H1 (cell line): ENCODE measurements at regions not wholly inside any gene's neighbourhood (a gene's known extent, or its start where the extent isn't known, plus 50 kb on each side); places are given as distances from the start of the nearest gene placed in this dataset.

ENCODE experiments used
- CTCF ChIA-PET: fragments of 300-600 bp; sonication (Branson Sonifier 250); formaldehyde crosslinking; loops from one replicate; lab custom pipeline; 2021; ENCODE audit not compliant: partially characterized antibody; lab: Charles Lee
- POLR2A ChIA-PET: fragments of 300-600 bp; sonication (Branson Sonifier 250); formaldehyde crosslinking; loops from one replicate; lab custom pipeline; 2021; ENCODE audit warnings: inconsistent platforms; ENCODE audit not compliant: partially characterized antibody; lab: Charles Lee
- DNase-seq, 2 experiments: peaks; one replicate each; pipeline versions ENCODE4 v3.0.0 to v3.0.0-alpha.2; 2010 to 2022; ENCODE audit warnings: low spot score in 2 of 2, low read depth in 1 of 2, mixed read lengths in 1 of 2
- FAIRE-seq: peaks from 2 replicates; lab custom pipeline; 2011; peaks lifted over from hg19 to GRCh38; lab: Jason Lieb, UNC
- H2AFZ ChIP-seq: 2 replicates; pipeline ENCODE4 v1.8.1; 2012; ENCODE audit warnings: low read length, inconsistent platforms
- H2AK5ac ChIP-seq: 2 replicates; pipeline ENCODE4 v1.6.1; 2013; ENCODE audit warnings: low read depth, low read length
- H2BK120ac ChIP-seq: replicated peaks from 2 replicates; pipeline ENCODE3; 2013; ENCODE audit warnings: low read depth, low read length, inconsistent platforms
- H2BK12ac ChIP-seq: 2 replicates; pipeline ENCODE4 v1.6.1; 2013; ENCODE audit warnings: low read depth, low read length
- H2BK15ac ChIP-seq: 2 replicates; pipeline ENCODE4 v1.6.1; 2013; ENCODE audit warnings: low read length
- H2BK20ac ChIP-seq: 2 replicates; pipeline ENCODE4 v1.6.1; 2013; ENCODE audit warnings: low read length
- H2BK5ac ChIP-seq: 2 replicates; pipeline ENCODE4 v1.6.1; 2013; ENCODE audit warnings: low read depth, low read length
- H3K14ac ChIP-seq: 2 replicates; pipeline ENCODE4 v1.6.1; 2013; ENCODE audit warnings: inconsistent platforms; ENCODE audit not compliant: insufficient read length
- H3K18ac ChIP-seq: 2 replicates; pipeline ENCODE4 v1.6.1; 2013; ENCODE audit warnings: low read length; ENCODE audit errors: extremely low read depth
- H3K23ac ChIP-seq: 2 replicates; pipeline ENCODE4 v1.6.1; 2013; ENCODE audit warnings: inconsistent platforms; ENCODE audit not compliant: insufficient read length
- H3K23me2 ChIP-seq: 2 replicates; pipeline ENCODE4 v1.6.1; 2013; ENCODE audit warnings: low read depth, low read length
- H3K27ac ChIP-seq: 2 replicates; pipeline ENCODE4 v1.6.1; 2011; ENCODE audit warnings: low read depth, low read length, inconsistent platforms
- H3K27me3 ChIP-seq, 4 experiments: replicated peaks in 1 of 4; 1 replicate in 1 of 4; 2 replicates in 3 of 4; pipeline versions ENCODE4 v1.6.1 to v1.8.1; 2011 to 2013; ENCODE audit warnings: low read length in 3 of 4, mild to moderate bottlenecking in 3 of 4, inconsistent platforms in 2 of 4, mixed read lengths in 2 of 4, moderate library complexity in 1 of 4; ENCODE audit not compliant: control insufficient read depth in 3 of 4, insufficient read depth in 3 of 4; ENCODE audit errors: extremely low read depth in 1 of 4
- H3K36me3 ChIP-seq, 4 experiments: 2 replicates each; pipeline versions ENCODE4 v1.6.1 to v1.8.1; 2011 to 2013; ENCODE audit warnings: mild to moderate bottlenecking in 4 of 4, low read length in 3 of 4, moderate library complexity in 2 of 4, control low read depth in 1 of 4, inconsistent platforms in 1 of 4; ENCODE audit not compliant: insufficient read depth in 4 of 4, control insufficient read depth in 2 of 4
- H3K4ac ChIP-seq: replicated peaks from 2 replicates; pipeline ENCODE3; 2013; ENCODE audit warnings: low read length, low read depth, mixed read lengths, inconsistent platforms; ENCODE audit not compliant: insufficient read length
- H3K4me1 ChIP-seq, 4 experiments: replicated peaks in 1 of 4; 1 replicate in 1 of 4; 2 replicates in 3 of 4; pipeline versions ENCODE4 v1.6.1 to v1.8.1; 2011 to 2013; ENCODE audit warnings: low read length in 3 of 4, inconsistent platforms in 2 of 4, mixed read lengths in 1 of 4; ENCODE audit not compliant: insufficient read depth in 4 of 4, control insufficient read depth in 3 of 4
- H3K4me2 ChIP-seq, 2 experiments: 2 replicates each; pipeline versions ENCODE4 v1.6.1 to v1.8.1; 2011 to 2013; ENCODE audit warnings: low read depth in 2 of 2, low read length in 2 of 2, control low read depth in 1 of 2, inconsistent platforms in 1 of 2, mild to moderate bottlenecking in 1 of 2; ENCODE audit not compliant: insufficient read depth in 1 of 2
- H3K4me3 ChIP-seq, 4 experiments: fragments of 200-600, 300-600 bp in 1 of 4; sonication (generic), shearing (Covaris generic), sonication (Bioruptor Twin) in 1 of 4; 2 replicates each; pipeline versions ENCODE4 v1.5.1 to v1.8.1; 2011 to 2016; ENCODE audit warnings: low read length in 4 of 4, low read depth in 3 of 4, control low read depth in 2 of 4, inconsistent platforms in 2 of 4, mild to moderate bottlenecking in 2 of 4, mixed read lengths in 1 of 4, moderate library complexity in 1 of 4; ENCODE audit not compliant: insufficient read depth in 2 of 4; ENCODE audit errors: extremely low read depth in 1 of 4
- H3K56ac ChIP-seq: replicated peaks from 2 replicates; pipeline ENCODE3; 2013; ENCODE audit warnings: low read depth, mild to moderate bottlenecking, mixed read lengths, low read length, inconsistent platforms; ENCODE audit not compliant: insufficient read length
- H3K79me1 ChIP-seq: 2 replicates; pipeline ENCODE4 v1.6.1; 2013; ENCODE audit warnings: low read depth, low read length, control low read depth
- H3K79me2 ChIP-seq, 2 experiments: 2 replicates each; pipeline versions ENCODE4 v1.6.1 to v1.8.1; 2012 to 2013; ENCODE audit warnings: low read length in 2 of 2, mild to moderate bottlenecking in 2 of 2, inconsistent platforms in 1 of 2; ENCODE audit not compliant: insufficient read depth in 2 of 2, control insufficient read depth in 1 of 2
- H3K9ac ChIP-seq, 4 experiments: replicated peaks in 1 of 4; 1 replicate in 1 of 4; 2 replicates in 3 of 4; pipeline versions ENCODE4 v1.6.1 to v1.8.1; 2011 to 2013; ENCODE audit warnings: low read depth in 3 of 4, low read length in 3 of 4, control low read depth in 2 of 4, mild to moderate bottlenecking in 2 of 4, moderate library complexity in 2 of 4, inconsistent platforms in 1 of 4; ENCODE audit errors: extremely low read depth in 1 of 4
- H3K9me3 ChIP-seq, 2 experiments: 2 replicates each; pipeline versions ENCODE4 v1.6.1 to v1.8.1; 2012 to 2013; ENCODE audit warnings: mild to moderate bottlenecking in 2 of 2, moderate library complexity in 2 of 2, control low read depth in 1 of 2, inconsistent platforms in 1 of 2, low read depth in 1 of 2, low read length in 1 of 2, mixed read lengths in 1 of 2; ENCODE audit not compliant: insufficient read depth in 2 of 2
- H4K20me1 ChIP-seq, 2 experiments: replicated peaks in 1 of 2; 2 replicates each; pipeline versions ENCODE3 to v1.8.1; 2011 to 2013; ENCODE audit warnings: inconsistent platforms in 2 of 2, low read length in 2 of 2, mild to moderate bottlenecking in 1 of 2; ENCODE audit not compliant: insufficient read depth in 2 of 2, control insufficient read depth in 1 of 2
- H4K5ac ChIP-seq: 2 replicates; pipeline ENCODE4 v1.6.1; 2013; ENCODE audit warnings: low read length, low read depth, mixed read lengths, inconsistent platforms; ENCODE audit not compliant: insufficient read length
- H4K8ac ChIP-seq: 2 replicates; pipeline ENCODE4 v1.8.0; 2013; ENCODE audit warnings: mild to moderate bottlenecking, moderate library complexity, low read length, inconsistent platforms; ENCODE audit not compliant: insufficient read depth; ENCODE audit errors: extremely low read depth
- H4K91ac ChIP-seq: replicated peaks from 2 replicates; pipeline ENCODE3; 2013; ENCODE audit warnings: low read length, mixed read lengths, inconsistent platforms; ENCODE audit not compliant: insufficient read length
- CTCF ChIP-seq, 3 experiments: IDR thresholded peaks; 1 replicate in 2 of 3; 2 replicates in 1 of 3; pipeline versions ENCODE4 v1.5.1 to v1.6.1; 2011; ENCODE audit warnings: low read length in 3 of 3, mild to moderate bottlenecking in 3 of 3, inconsistent platforms in 2 of 3, low read depth in 1 of 3, moderate library complexity in 1 of 3; ENCODE audit not compliant: insufficient read depth in 1 of 3; ENCODE audit errors: control extremely low read depth in 1 of 3
- E2F6 ChIP-seq: IDR thresholded peaks from 2 replicates; pipeline ENCODE4 v1.6.1; 2012; ENCODE audit warnings: inconsistent platforms
- HDAC6 ChIP-seq: IDR thresholded peaks from one replicate; pipeline ENCODE4 v1.7.1; 2012; ENCODE audit warnings: low read depth, mild to moderate bottlenecking, inconsistent platforms, low read length, moderate library complexity
- JUN ChIP-seq: IDR thresholded peaks from 2 replicates; pipeline ENCODE4 v1.6.1; 2011; ENCODE audit warnings: low read depth, mild to moderate bottlenecking, improper control_type of control experiment, low read length
- SAP30 ChIP-seq: fragments of 300-600 bp; sonication (generic); IDR thresholded peaks from 2 replicates; pipeline ENCODE4 v1.7.1; 2012; ENCODE audit warnings: low read length, moderate library complexity, mild to moderate bottlenecking, inconsistent platforms; ENCODE audit not compliant: insufficient read depth, insufficient replicate concordance
- SIX5 ChIP-seq: IDR thresholded peaks from 2 replicates; pipeline ENCODE4 v1.6.1; 2011; ENCODE audit warnings: mild to moderate bottlenecking, low read depth, low read length
- TAF1 ChIP-seq: IDR thresholded peaks from 2 replicates; pipeline ENCODE4 v1.6.1; 2011; ENCODE audit warnings: mild to moderate bottlenecking, low read depth, low read length
- ZNF274 ChIP-seq: IDR thresholded peaks from 2 replicates; pipeline ENCODE4 v1.7.0; 2012; ENCODE audit warnings: low read length, borderline replicate concordance; ENCODE audit errors: extremely low read depth
- WGBS, 2 experiments: shearing (Covaris generic) in 1 of 2; methylation state at CpG; one replicate each; pipeline versions ENCODE4 v1.1.6 to v1.1.7; 2013 to 2015; ENCODE audit warnings: low lambda C conversion rate in 2 of 2, mixed read lengths in 2 of 2, inconsistent platforms in 1 of 2, low coverage in 1 of 2, missing lambda C conversion rate in 1 of 2; ENCODE audit not compliant: insufficient replicate concordance in 2 of 2, insufficient coverage in 1 of 2, insufficient read length in 1 of 2; ENCODE audit errors: extremely low coverage in 1 of 2, missing lambda C conversion rate in 1 of 2; 5-methylcytosine and 5-hydroxymethylcytosine counted together

- Histone ChIP-seq H3K18ac (no peak overlapping the region), H4K5ac (no peak overlapping the region), H3K23ac (no peak overlapping the region), H3K9me3 (peaks cover 0 to 4% of the 10 kb centered on the region in 2 experiments; a peak in 1 of 4 replicates), H3K4me1 (no peaks in the 10 kb centered on the region), H2BK15ac (no peak overlapping the region), H3K4me2 (no peak overlapping the region), H2AK5ac (no peak overlapping the region), H3K9ac (no peak overlapping the region), H3K27ac (no peak overlapping the region), H2BK20ac (no peak overlapping the region), H3K79me1 (no peaks in the 10 kb centered on the region), H2AFZ (no peak overlapping the region), H4K20me1 (no peaks in the 10 kb centered on the region), H2BK120ac (no peak overlapping the region), H3K27me3 (no peaks in the 10 kb centered on the region), H3K14ac (no peak overlapping the region), H3K56ac (no peak overlapping the region), H4K8ac (no peak overlapping the region), H3K4ac (no peak overlapping the region), H3K36me3 (no peaks in the 10 kb centered on the region), H2BK5ac (no peak overlapping the region), H3K79me2 (no peaks in the 10 kb centered on the region), H2BK12ac (no peak overlapping the region), H3K23me2 (no peaks in the 10 kb centered on the region), H3K4me3 (no peak overlapping the region), H4K91ac (no peak overlapping the region)
- ChIA-PET CTCF (interaction anchor here (0.8 kb wide), 1 partner anchor 603 kb away, joined by 3 read pairs; no protein-coding TSS in a partner anchor), POLR2A (no interaction called here)
- DNase-seq (no peak), FAIRE-seq (no peak)
- TF ChIP-seq CTCF (IDR thresholded peaks at IDR 0.05; ENCODE audit: control extremely low read depth in 1 of 3, insufficient read depth in 1 of 3, low read depth in 1 of 3, low read length in 3 of 3) (no peak), SAP30 (no peak), TAF1 (no peak), HDAC6 (no peak), E2F6 (no peak), SIX5 (no peak), JUN (no peak), ZNF274 (no peak)
- WGBS, 2 experiments, result 100% methylated on average over 1 of the region's 1 CpG; no CpG with 5 or more reads in 1 of the 2 experiments
Measured at GRCh38 chr12:92002195-92002649, 143.4 kb downstream of the BTG1 start.
